HepG2 (cell line): ENCODE measurements at regions not wholly inside any gene's neighbourhood (a gene's known extent, or its start where the extent isn't known, plus 50 kb on each side); places are given as distances from the start of the nearest gene placed in this dataset.

Experiments
- ATAC-seq: fragments of 200-7000 bp; cut with Tn5 transposase; 3 replicates; pipeline ENCODE4 v1.9.1; 2020; ENCODE audit warnings: mild to moderate bottlenecking, moderate library complexity
- BruUV-seq: library from RNA; stranded (reverse); fragments of 400-500 nt; replicated peaks from 2 replicates; lab custom pipeline; 2021; lab: Mats Ljungman, UMichigan
- CTCF ChIA-PET: fragments of 300-600 bp; formaldehyde crosslinking; extraction: SDS; loops from one replicate; lab custom pipeline; 2021; ENCODE audit warnings: low total read pairs, inconsistent platforms, low intra/inter-chr PET ratio; lab: Yijun Ruan, JAX
- POLR2A ChIA-PET: fragments of 350-600 bp; sonication (Branson Sonifier 250); formaldehyde crosslinking; loops from one replicate; lab custom pipeline; 2020; ENCODE audit warnings: antibody characterized with exemption, inconsistent platforms; lab: Yijun Ruan, JAX
- DNase-seq: peaks from one replicate; pipeline ENCODE4 v3.0.0-alpha.2; 2015; ENCODE audit warnings: low spot score
- FAIRE-seq: peaks from 3 replicates; lab custom pipeline; 2011; peaks lifted over from hg19 to GRCh38; lab: Jason Lieb, UNC
- H2AFZ ChIP-seq: one replicate; pipeline ENCODE4 v1.6.1; 2011; ENCODE audit warnings: low read length, inconsistent platforms
- H3K27ac ChIP-seq: fragments of 300-600 bp; 3 replicates; pipeline ENCODE4 v1.8.0; 2011; ENCODE audit warnings: mixed run types, mild to moderate bottlenecking, mixed read lengths, low read length, inconsistent platforms; ENCODE audit not compliant: insufficient read depth; ENCODE audit errors: extremely low read length
- H3K27me3 ChIP-seq, 2 experiments: fragments of 200-600 bp in 1 of 2; 2 replicates in 1 of 2; 3 replicates in 1 of 2; pipeline versions ENCODE4 v1.6.0 to v1.8.0; 2011; ENCODE audit warnings: low read length in 2 of 2, mild to moderate bottlenecking in 2 of 2, moderate library complexity in 2 of 2, inconsistent platforms in 1 of 2; ENCODE audit not compliant: insufficient read depth in 2 of 2, control insufficient read depth in 1 of 2
- H3K36me3 ChIP-seq, 2 experiments: fragments of 200-600 bp in 1 of 2; replicated peaks in 1 of 2; 2 replicates in 1 of 2; 3 replicates in 1 of 2; pipeline versions ENCODE4 v1.5.1 to v1.8.0; 2011; ENCODE audit warnings: low read length in 2 of 2, inconsistent platforms in 1 of 2; ENCODE audit not compliant: insufficient read depth in 2 of 2, control insufficient read depth in 1 of 2
- H3K4me1 ChIP-seq: 2 replicates; pipeline ENCODE4 v1.5.1; 2012; ENCODE audit warnings: low read length, inconsistent platforms; ENCODE audit not compliant: insufficient read depth
- H3K4me2 ChIP-seq: 2 replicates; pipeline ENCODE4 v1.6.0; 2011; ENCODE audit warnings: low read depth, low read length, inconsistent platforms
- H3K4me3 ChIP-seq, 3 experiments: fragments of 200-600 bp in 1 of 3; sonication (generic), shearing (Covaris generic) in 1 of 3; replicated peaks in 1 of 3; 2 replicates each; pipeline ENCODE4 v1.5.1; 2011 to 2016; ENCODE audit warnings: low read length in 3 of 3, inconsistent platforms in 2 of 3, low read depth in 2 of 3, mild to moderate bottlenecking in 2 of 3, control low read depth in 1 of 3, mixed read lengths in 1 of 3; ENCODE audit not compliant: insufficient read depth in 1 of 3
- H3K79me2 ChIP-seq: one replicate; pipeline ENCODE4 v1.6.1; 2011; ENCODE audit warnings: low read length, inconsistent platforms; ENCODE audit not compliant: insufficient read depth
- H3K9ac ChIP-seq: 2 replicates; pipeline ENCODE4 v1.6.0; 2011; ENCODE audit warnings: mild to moderate bottlenecking, low read depth, low read length, inconsistent platforms; ENCODE audit not compliant: insufficient read depth
- H3K9me3 ChIP-seq: 2 replicates; pipeline ENCODE4 v1.5.1; 2012; ENCODE audit warnings: mild to moderate bottlenecking, low read length
- H4K20me1 ChIP-seq: 2 replicates; pipeline ENCODE4 v1.6.0; 2011; ENCODE audit warnings: inconsistent platforms, mild to moderate bottlenecking, low read length, moderate library complexity; ENCODE audit not compliant: insufficient read depth
- ATF7 ChIP-seq, 2 experiments: fragments of 450-650 bp in 1 of 2; sonication (generic) in 1 of 2; formaldehyde crosslinking in 1 of 2; IDR thresholded peaks; 2 replicates each; pipeline versions ENCODE4 v1.4.0 to v1.6.1; 2016 to 2020; ENCODE audit warnings: antibody characterized with exemption in 1 of 2, mild to moderate bottlenecking in 1 of 2, missing genetic modification reagents in 1 of 2
- WGBS: methylation state at CpG from one replicate; pipeline ENCODE4 v1.1.6; 2017; ENCODE audit warnings: low lambda C conversion rate; 5-methylcytosine and 5-hydroxymethylcytosine counted together
- in situ Hi-C: cut with HindIII; loops from 2 replicates; pipeline ENCODE4 v1.10.0; 2017; ENCODE audit warnings: low pct_unique_long_range_greater_than_20kb; ENCODE audit not compliant: extremely low pct_ligation_motif_present
- intact Hi-C: fragments of 100-400 bp; cut with micrococcal nuclease; formaldehyde crosslinking; loops from one replicate; pipeline ENCODE4 v1.10.0; 2022; ENCODE audit not compliant: unreplicated experiment
- TF ChIP-seq, protein P1 (sequence below), 2 experiments: sonication (generic) in 1 of 2; formaldehyde crosslinking in 1 of 2; IDR thresholded peaks; 2 replicates each; pipeline versions ENCODE4 v1.4.0 to v1.6.1; 2016 to 2020; ENCODE audit warnings: borderline replicate concordance in 1 of 2, low read depth in 1 of 2, mild to moderate bottlenecking in 1 of 2, missing genetic modification reagents in 1 of 2

DNA sequence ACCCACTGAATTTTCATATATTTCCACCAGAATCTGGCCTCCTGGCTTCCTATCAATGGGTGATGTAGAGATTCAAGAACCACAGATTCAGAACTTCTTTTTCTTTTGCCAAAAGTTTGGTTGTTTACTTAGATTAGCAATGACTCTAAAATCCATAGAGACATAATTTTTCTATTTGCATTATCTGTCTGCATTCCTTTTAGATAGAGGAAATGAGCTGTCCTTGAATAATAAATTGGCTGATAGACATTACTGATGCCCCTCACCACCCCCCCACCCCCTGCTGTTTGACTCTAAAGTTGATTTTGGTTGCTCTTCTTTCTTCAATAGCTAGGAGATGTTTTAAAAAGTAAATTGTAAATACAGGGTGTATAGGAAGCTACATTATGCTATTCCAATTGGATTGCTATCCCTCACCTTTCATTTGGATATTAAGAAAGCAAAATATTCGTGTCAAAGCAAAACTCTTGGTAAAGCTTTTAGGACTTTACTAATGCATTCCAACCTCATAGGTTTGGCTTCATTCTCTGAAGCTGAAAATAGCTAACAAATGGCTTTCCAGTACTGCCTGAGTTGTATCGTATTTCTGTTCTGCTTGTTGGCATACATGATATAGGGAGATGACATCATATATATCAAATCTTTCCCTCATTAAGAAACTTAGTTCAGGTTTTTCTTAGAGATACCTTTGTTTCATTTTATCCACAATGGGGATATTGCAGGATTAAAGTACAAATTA lies 606.0 kb downstream of the ARL4A start:
- Histone ChIP-seq H3K9me3 (no peaks in the 10 kb centered on the region), H3K9ac (no peak overlapping the region), H3K79me2 (no peaks in the 10 kb centered on the region), H3K4me2 (no peak overlapping the region), H3K36me3 (no peaks in the 10 kb centered on the region), H4K20me1 (no peaks in the 10 kb centered on the region), H3K4me3 (no peak overlapping the region), H3K27ac (no peak overlapping the region)
- ChIA-PET POLR2A (no interaction called here), CTCF (no interaction called here)
- intact Hi-C loops, result no loop called here
- no peak for FAIRE-seq
- 21% methylated on average over 2 of the region's 2 CpGs for WGBS
- no TSS peak for BruUV-seq
- in situ Hi-C loops, result loop anchor here (25.0 kb wide), 2 partner anchors 1169 to 1719 kb away; no protein-coding TSS in a partner anchor
- TF ChIP-seq ATF7 (IDR thresholded peaks at IDR 0.05) (peak; percentile 33), ATF7 (CRISPR knock-in tag; IDR thresholded peaks at IDR 0.05) (no peak)
- TF ChIP-seq, protein P1, sequence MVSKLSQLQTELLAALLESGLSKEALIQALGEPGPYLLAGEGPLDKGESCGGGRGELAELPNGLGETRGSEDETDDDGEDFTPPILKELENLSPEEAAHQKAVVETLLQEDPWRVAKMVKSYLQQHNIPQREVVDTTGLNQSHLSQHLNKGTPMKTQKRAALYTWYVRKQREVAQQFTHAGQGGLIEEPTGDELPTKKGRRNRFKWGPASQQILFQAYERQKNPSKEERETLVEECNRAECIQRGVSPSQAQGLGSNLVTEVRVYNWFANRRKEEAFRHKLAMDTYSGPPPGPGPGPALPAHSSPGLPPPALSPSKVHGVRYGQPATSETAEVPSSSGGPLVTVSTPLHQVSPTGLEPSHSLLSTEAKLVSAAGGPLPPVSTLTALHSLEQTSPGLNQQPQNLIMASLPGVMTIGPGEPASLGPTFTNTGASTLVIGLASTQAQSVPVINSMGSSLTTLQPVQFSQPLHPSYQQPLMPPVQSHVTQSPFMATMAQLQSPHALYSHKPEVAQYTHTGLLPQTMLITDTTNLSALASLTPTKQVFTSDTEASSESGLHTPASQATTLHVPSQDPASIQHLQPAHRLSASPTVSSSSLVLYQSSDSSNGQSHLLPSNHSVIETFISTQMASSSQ (IDR thresholded peaks at IDR 0.05; ENCODE audit: low read depth), result no peak
- TF ChIP-seq, protein P1 (CRISPR knock-in tag; IDR thresholded peaks at IDR 0.05; ENCODE audit: borderline replicate concordance), result no peak
- TF ChIP-seq, all 625 proteins: peak for 1
- Histone ChIP-seq H2AFZ (no peak overlapping the region), H3K27me3 (no peaks in the 10 kb centered on the region), H3K4me1 (no peaks in the 10 kb centered on the region)
- no peak for ATAC-seq
- DNase-seq, result no peak
